Endothelial cell of umbilical vein (primary cell): ENCODE measurements at regions not wholly inside any gene's neighbourhood (a gene's known extent, or its start where the extent isn't known, plus 50 kb on each side); places are given as distances from the start of the nearest gene placed in this dataset.

ENCODE experiments used
- BruUV-seq: library from RNA; stranded (reverse); fragments of 400-500 nt; replicated peaks from 2 replicates; lab custom pipeline; 2021; lab: Mats Ljungman, UMichigan
- CTCF ChIA-PET: fragments of 300-600, 350-600 bp; sonication (Branson Sonifier 250); formaldehyde crosslinking; loops from one replicate; lab custom pipeline; 2021; ENCODE audit warnings: antibody characterized with exemption, inconsistent platforms; lab: Charles Lee
- POLR2A ChIA-PET: fragments of 300-600, 350-600 bp; sonication (Branson Sonifier 250); formaldehyde crosslinking; loops from one replicate; lab custom pipeline; 2021; ENCODE audit warnings: antibody characterized with exemption, inconsistent platforms; lab: Charles Lee
- DNase-seq: peaks from one replicate; pipeline ENCODE4 v3.0.0-alpha.2; 2011; ENCODE audit warnings: low read depth, low spot score
- FAIRE-seq: peaks from 2 replicates; lab custom pipeline; 2011; peaks lifted over from hg19 to GRCh38; lab: Jason Lieb, UNC
- H2AFZ ChIP-seq: 2 replicates; pipeline ENCODE4 v1.6.0; 2012; ENCODE audit warnings: low read depth, low read length, control low read depth, inconsistent platforms
- H3K27ac ChIP-seq: 2 replicates; pipeline ENCODE4 v1.5.1; 2011; ENCODE audit warnings: low read depth, mild to moderate bottlenecking, control low read depth, low read length, moderate library complexity; ENCODE audit not compliant: insufficient read depth
- H3K27me3 ChIP-seq, 2 experiments: 2 replicates each; pipeline versions ENCODE4 v1.6.0 to v1.6.1; 2011; ENCODE audit warnings: low read length in 2 of 2, mixed read lengths in 1 of 2; ENCODE audit not compliant: control insufficient read depth in 2 of 2, insufficient read depth in 2 of 2
- H3K36me3 ChIP-seq, 2 experiments: 2 replicates in 1 of 2; 3 replicates in 1 of 2; pipeline ENCODE4 v1.5.1; 2011; ENCODE audit warnings: low read length in 2 of 2, mild to moderate bottlenecking in 1 of 2, moderate library complexity in 1 of 2; ENCODE audit not compliant: control insufficient read depth in 2 of 2, insufficient read depth in 2 of 2; ENCODE audit errors: extremely low read depth in 1 of 2
- H3K4me1 ChIP-seq: 3 replicates; pipeline ENCODE4 v1.5.1; 2011; ENCODE audit warnings: mild to moderate bottlenecking, low read length; ENCODE audit not compliant: control insufficient read depth, insufficient read depth; ENCODE audit errors: extremely low read depth
- H3K4me2 ChIP-seq: 2 replicates; pipeline ENCODE4 v1.6.1; 2011; ENCODE audit warnings: low read length, control low read depth, mixed read lengths; ENCODE audit not compliant: insufficient read depth
- H3K4me3 ChIP-seq, 3 experiments: fragments of 200-600 bp in 1 of 3; sonication (generic), shearing (Covaris generic) in 1 of 3; replicated peaks in 1 of 3; 2 replicates each; pipeline ENCODE4 v1.5.1; 2011 to 2016; ENCODE audit warnings: control low read depth in 3 of 3, low read length in 3 of 3, mild to moderate bottlenecking in 2 of 3, inconsistent platforms in 1 of 3, low read depth in 1 of 3, moderate library complexity in 1 of 3; ENCODE audit not compliant: insufficient read depth in 1 of 3
- H3K79me2 ChIP-seq: 2 replicates; pipeline ENCODE4 v1.6.0; 2012; ENCODE audit warnings: low read length, inconsistent platforms; ENCODE audit not compliant: control insufficient read depth, insufficient read depth
- H3K9ac ChIP-seq: replicated peaks from 2 replicates; pipeline ENCODE3; 2011; ENCODE audit warnings: low read length, control low read depth; ENCODE audit not compliant: insufficient read depth; ENCODE audit errors: extremely low read depth
- H3K9me1 ChIP-seq: replicated peaks from 3 replicates; pipeline ENCODE4 v1.6.0; 2011; ENCODE audit warnings: mild to moderate bottlenecking, low read length; ENCODE audit not compliant: control insufficient read depth, insufficient read depth; ENCODE audit errors: extremely low read depth
- H3K9me3 ChIP-seq: replicated peaks from 2 replicates; pipeline ENCODE4 v1.5.1; 2012; ENCODE audit warnings: low read length, inconsistent platforms; ENCODE audit not compliant: control insufficient read depth, insufficient read depth
- H4K20me1 ChIP-seq: replicated peaks from 2 replicates; pipeline ENCODE3; 2011; ENCODE audit warnings: mild to moderate bottlenecking, low read length; ENCODE audit not compliant: control insufficient read depth, insufficient read depth; ENCODE audit errors: extremely low read depth
- CTCF ChIP-seq, 2 donors: IDR thresholded peaks; 1 replicate in 1 of 2; 2 replicates in 1 of 2; pipeline ENCODE4 v1.5.1; 2011; ENCODE audit warnings: low read length in 2 of 2, mild to moderate bottlenecking in 2 of 2, moderate library complexity in 2 of 2, control low read depth in 1 of 2, inconsistent platforms in 1 of 2, low read depth in 1 of 2; ENCODE audit not compliant: insufficient read depth in 1 of 2; ENCODE audit errors: extremely low read depth in 1 of 2
- EZH2 ChIP-seq: IDR thresholded peaks from 2 replicates; pipeline ENCODE4 v1.6.1; 2012; ENCODE audit warnings: borderline replicate concordance, low read depth, mild to moderate bottlenecking, moderate library complexity, low read length, inconsistent platforms; ENCODE audit not compliant: severe bottlenecking
- FOS ChIP-seq: IDR thresholded peaks from 2 replicates; pipeline ENCODE4 v1.6.1; 2011; ENCODE audit warnings: mild to moderate bottlenecking, low read length, moderate library complexity, borderline replicate concordance; ENCODE audit not compliant: insufficient read depth
- GATA2 ChIP-seq: IDR thresholded peaks from 2 replicates; pipeline ENCODE4 v1.7.0; 2011; ENCODE audit warnings: low read depth, mild to moderate bottlenecking, moderate library complexity, mixed read lengths, low read length; ENCODE audit not compliant: insufficient read length, insufficient read depth
- JUN ChIP-seq: IDR thresholded peaks from 2 replicates; pipeline ENCODE4 v1.6.1; 2011; ENCODE audit warnings: borderline replicate concordance, low read depth; ENCODE audit not compliant: insufficient read length, insufficient read depth
- MAX ChIP-seq: IDR thresholded peaks from 2 replicates; pipeline ENCODE4 v1.6.1; 2011; ENCODE audit not compliant: insufficient read depth, insufficient read length
- MYC ChIP-seq: IDR thresholded peaks from one replicate; pipeline ENCODE4 v1.6.1; 2011; ENCODE audit warnings: mild to moderate bottlenecking, low read depth, low read length
- POLR2A ChIP-seq: IDR thresholded peaks from 2 replicates; pipeline ENCODE4 v1.6.1; 2012; ENCODE audit warnings: low read depth, mild to moderate bottlenecking, control low read depth, low read length
- dilution Hi-C: fragments of 300-500 bp; cut with MboI; formaldehyde crosslinking; loops from one replicate; pipeline ENCODE4 v1.15.0; 2019; ENCODE audit warnings: low sequenced_read_pairs; ENCODE audit not compliant: extremely low pct_ligation_motif_present
- intact Hi-C: fragments of 100-400 bp; cut with micrococcal nuclease; formaldehyde crosslinking; loops from one replicate; pipeline ENCODE4 v1.10.0; 2022

GRCh38 chr2:8177566-8177965 is 504.3 kb upstream of the ID2 start:
- BruUV-seq = no TSS peak
- Histone ChIP-seq H4K20me1 (no peaks in the 10 kb centered on the region), H3K9me3 (no peaks in the 10 kb centered on the region), H3K36me3 (no peaks in the 10 kb centered on the region), H3K4me3 (no peak overlapping the region), H3K27me3 (peaks cover 0 to 3% of the 10 kb centered on the region in 2 experiments), H3K9me1 (no peaks in the 10 kb centered on the region), H3K79me2 (no peaks in the 10 kb centered on the region), H3K4me2 (no peak overlapping the region), H3K27ac (no peak overlapping the region), H3K9ac (no peak overlapping the region), H3K4me1 (no peaks in the 10 kb centered on the region), H2AFZ (no peak overlapping the region)
- FAIRE-seq (no peak), DNase-seq (no peak)
- POLR2A ChIA-PET = no interaction called here
- dilution Hi-C loops (no loop called here), intact Hi-C loops (no loop called here)
- CTCF ChIA-PET = no interaction called here
- TF ChIP-seq CTCF (IDR thresholded peaks at IDR 0.05; ENCODE audit: extremely low read depth in 1 of 2, insufficient read depth in 1 of 2, low read depth in 1 of 2, low read length in 2 of 2) (no peak), EZH2 (no peak), POLR2A (no peak), FOS (no peak), JUN (no peak)

- no peak for FAIRE-seq
- no peaks in the 10 kb centered on the region for H3K36me3 ChIP-seq
- ChIA-PET POLR2A (no interaction called here), CTCF (no interaction called here)
- no peak overlapping the region for H3K4me3 ChIP-seq
- H3K4me1 ChIP-seq = no peaks in the 10 kb centered on the region
- DNase-seq = no peak
- intact Hi-C loops (no loop called here), dilution Hi-C loops (no loop called here)
- TF ChIP-seq JUN (no peak), MAX (no peak), GATA2 (no peak), POLR2A (no peak), MYC (no peak)
- no peaks in the 10 kb centered on the region for H3K9me1 ChIP-seq
- H3K27ac ChIP-seq = no peak overlapping the region
- no peak overlapping the region for H3K9ac ChIP-seq
- BruUV-seq = no TSS peak
- H3K4me2 ChIP-seq = no peak overlapping the region
- no peaks in the 10 kb centered on the region for H3K79me2 ChIP-seq
- H4K20me1 ChIP-seq = no peaks in the 10 kb centered on the region
- H3K27me3 ChIP-seq = peaks cover 0 to 3% of the 10 kb centered on the region in 2 experiments
- no peaks in the 10 kb centered on the region for H3K9me3 ChIP-seq
- H2AFZ ChIP-seq = no peak overlapping the region
Observed at GRCh38 chr2:8178911-8179310, 502.9 kb upstream of the ID2 start.
